Uterus (tissue), 3 donors: ENCODE measurements at regions not wholly inside any gene's neighbourhood (a gene's known extent, or its start where the extent isn't known, plus 50 kb on each side); places are given as distances from the start of the nearest gene placed in this dataset.
"Not testable (repeated sequence)": the region's sequence is repeated elsewhere in the genome, so short reads cannot be mapped to it uniquely, and the experiment has no call there.

Source experiments
- DNase-seq, 2 donors: peaks; one replicate each; pipeline ENCODE4 v3.0.0-alpha.2; 2019 to 2020
- H3K27ac ChIP-seq, 2 donors: fragments of 200-600 bp; sonication (generic); 1 replicate in 1 of 2; 2 replicates in 1 of 2; pipeline ENCODE4 v1.5.1; 2016 to 2018
- H3K27me3 ChIP-seq, 2 donors: fragments of 200-600 bp; sonication (generic); one replicate each; pipeline ENCODE4 v1.5.1; 2018 to 2019; ENCODE audit warnings: control low read depth in 1 of 2
- H3K36me3 ChIP-seq, 2 donors: fragments of 200-600 bp; sonication (generic); one replicate each; pipeline ENCODE4 v1.5.1; 2019; ENCODE audit warnings: control low read depth in 1 of 2
- H3K4me1 ChIP-seq, 2 donors: fragments of 200-600 bp; sonication (generic); one replicate each; pipeline ENCODE4 v1.5.1; 2018 to 2019; ENCODE audit warnings: control low read depth in 1 of 2
- H3K4me3 ChIP-seq, 2 donors: fragments of 200-600 bp; sonication (generic); 1 replicate in 1 of 2; 2 replicates in 1 of 2; pipeline ENCODE4 v1.5.1; 2018 to 2019; ENCODE audit warnings: mild to moderate bottlenecking in 1 of 2
- H3K9me3 ChIP-seq, 2 donors: fragments of 200-600 bp; sonication (generic); one replicate each; pipeline ENCODE4 v1.5.1; 2019; ENCODE audit warnings: control low read depth in 1 of 2
- POLR2A ChIP-seq, 2 donors: fragments of 450-650 bp; IDR thresholded peaks; one replicate each; pipeline ENCODE4 v1.6.1; 2016; ENCODE audit warnings: antibody characterized with exemption in 2 of 2, mild to moderate bottlenecking in 1 of 2, moderate library complexity in 1 of 2
- intact Hi-C: fragments of 100-400 bp; cut with DNase I; formaldehyde crosslinking; loops from one replicate; pipeline ENCODE4 v1.15.1; 2023; ENCODE audit warnings: low total_unique reads
- TF ChIP-seq, protein P1 (sequence below), 4 experiments: fragments of 200-600 bp in 2 of 4; fragments of 450-650 bp in 2 of 4; sonication (generic) in 2 of 4; IDR thresholded peaks; one replicate each; pipeline ENCODE4 v1.5.1; 2016 to 2019; ENCODE audit warnings: antibody characterized with exemption in 4 of 4, mild to moderate bottlenecking in 2 of 4, moderate library complexity in 1 of 4
- donor health status: DM: yes; HTN: yes; CAD: no.

DNA sequence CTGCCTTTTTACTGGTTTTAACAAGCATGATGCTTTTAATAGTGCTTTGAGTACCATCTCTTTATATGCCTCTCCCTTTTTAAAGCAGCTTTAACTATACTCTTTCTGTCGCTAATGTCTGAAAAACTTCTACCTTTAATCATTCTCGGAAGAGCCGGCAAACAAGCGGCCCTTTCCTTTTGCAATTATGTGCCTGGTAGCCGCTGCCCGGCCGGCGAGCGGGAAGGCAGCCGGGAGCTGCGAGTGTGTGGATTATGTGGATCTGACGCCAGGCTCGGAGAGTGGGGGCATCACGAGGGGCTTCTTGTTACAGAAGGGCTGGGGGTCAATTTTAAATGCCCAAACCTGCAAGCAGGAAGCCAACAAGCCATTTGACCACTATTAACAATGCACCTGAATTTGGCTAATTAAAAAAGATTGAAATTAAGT, 120.9 kb downstream of the BUB3 start:
- TF ChIP-seq POLR2A (IDR thresholded peaks at IDR 0.05) = no peak
- TF ChIP-seq, protein P1, sequence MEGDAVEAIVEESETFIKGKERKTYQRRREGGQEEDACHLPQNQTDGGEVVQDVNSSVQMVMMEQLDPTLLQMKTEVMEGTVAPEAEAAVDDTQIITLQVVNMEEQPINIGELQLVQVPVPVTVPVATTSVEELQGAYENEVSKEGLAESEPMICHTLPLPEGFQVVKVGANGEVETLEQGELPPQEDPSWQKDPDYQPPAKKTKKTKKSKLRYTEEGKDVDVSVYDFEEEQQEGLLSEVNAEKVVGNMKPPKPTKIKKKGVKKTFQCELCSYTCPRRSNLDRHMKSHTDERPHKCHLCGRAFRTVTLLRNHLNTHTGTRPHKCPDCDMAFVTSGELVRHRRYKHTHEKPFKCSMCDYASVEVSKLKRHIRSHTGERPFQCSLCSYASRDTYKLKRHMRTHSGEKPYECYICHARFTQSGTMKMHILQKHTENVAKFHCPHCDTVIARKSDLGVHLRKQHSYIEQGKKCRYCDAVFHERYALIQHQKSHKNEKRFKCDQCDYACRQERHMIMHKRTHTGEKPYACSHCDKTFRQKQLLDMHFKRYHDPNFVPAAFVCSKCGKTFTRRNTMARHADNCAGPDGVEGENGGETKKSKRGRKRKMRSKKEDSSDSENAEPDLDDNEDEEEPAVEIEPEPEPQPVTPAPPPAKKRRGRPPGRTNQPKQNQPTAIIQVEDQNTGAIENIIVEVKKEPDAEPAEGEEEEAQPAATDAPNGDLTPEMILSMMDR (IDR thresholded peaks at IDR 0.05) = no peak
- Histone ChIP-seq H3K27ac (no peak overlapping the region), H3K4me1 (no peaks in the 10 kb centered on the region), H3K36me3 (no peaks in the 10 kb centered on the region), H3K27me3 (no peaks in the 10 kb centered on the region), H3K9me3 (no peaks in the 10 kb centered on the region), H3K4me3 (no peak overlapping the region)
- intact Hi-C loops = no loop called here
- no peak for DNase-seq

DNA sequence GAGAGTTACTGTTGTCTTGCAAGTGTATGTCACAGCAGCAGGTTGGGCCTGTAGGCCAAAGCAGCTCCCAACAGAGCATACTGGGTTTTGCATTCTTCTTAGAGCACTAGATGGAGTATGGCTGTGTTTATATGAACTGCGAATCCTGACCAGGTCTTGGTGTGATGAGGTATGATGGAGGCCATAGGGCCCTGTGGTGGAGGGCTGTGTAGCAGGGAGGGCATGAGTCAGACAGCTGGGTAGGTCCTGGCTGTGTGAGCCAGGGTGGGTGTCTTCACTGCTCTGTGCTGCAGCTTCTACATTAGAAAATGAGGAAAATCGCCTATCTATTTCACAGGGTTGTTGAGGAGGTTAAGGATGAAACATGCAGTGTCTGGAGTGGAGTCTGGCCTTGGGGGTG, 124.2 kb downstream of the BUB3 start:
- no peak for DNase-seq
- no peaks in the 10 kb centered on the region for H3K36me3 ChIP-seq
- no peaks in the 10 kb centered on the region for H3K4me1 ChIP-seq
- no peak overlapping the region for H3K4me3 ChIP-seq
- H3K27ac ChIP-seq = no peak overlapping the region
- TF ChIP-seq, protein P1 (IDR thresholded peaks at IDR 0.05) = no peak
- TF ChIP-seq POLR2A (IDR thresholded peaks at IDR 0.05) = no peak
- H3K27me3 ChIP-seq = no peaks in the 10 kb centered on the region
- intact Hi-C loops = no loop called here
- H3K9me3 ChIP-seq = no peaks in the 10 kb centered on the region

DNA sequence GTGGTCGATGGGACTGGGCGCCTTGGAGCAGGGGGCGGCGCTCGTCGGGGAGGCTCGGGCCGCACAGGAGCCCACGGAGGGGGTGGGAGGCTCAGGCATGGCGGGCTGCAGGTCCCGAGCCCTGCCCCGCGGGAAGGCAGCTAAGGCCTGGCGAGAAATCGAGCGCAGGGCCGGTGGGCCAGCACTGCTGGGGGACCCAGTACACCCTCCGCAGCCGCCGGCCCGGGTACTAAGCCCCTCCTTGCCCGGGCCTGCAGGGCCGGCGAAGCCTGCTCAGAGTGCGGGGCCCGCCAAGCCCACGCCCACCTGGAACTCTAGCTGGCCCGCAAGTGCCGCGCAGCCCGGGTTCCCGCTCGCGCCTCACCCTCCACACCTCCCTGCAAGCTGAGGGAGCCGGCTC, 129.2 kb downstream of the BUB3 start:
- H3K27ac ChIP-seq, H3K4me3 ChIP-seq, DNase-seq: not testable (repeated sequence)

DNA sequence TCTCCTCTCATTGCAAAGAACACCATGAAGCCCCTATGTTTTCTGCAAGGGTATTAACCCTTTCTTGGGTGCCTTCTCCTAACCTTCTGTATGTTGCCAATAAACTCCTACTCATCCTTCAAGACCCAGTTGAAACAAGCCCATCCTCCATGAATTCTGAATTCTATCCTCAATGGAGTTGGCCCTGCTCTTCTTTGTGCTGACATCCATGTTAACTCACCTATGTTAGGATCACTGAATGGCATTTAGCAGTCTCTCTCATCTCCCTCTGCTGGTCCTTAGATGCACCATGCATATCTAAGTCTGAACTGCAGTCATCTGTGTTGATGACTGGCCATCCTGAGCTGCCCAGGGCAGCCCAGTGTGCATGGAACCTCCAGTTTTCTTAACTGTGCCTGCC, 129.8 kb downstream of the BUB3 start:
- Histone ChIP-seq H3K36me3 (no peaks in the 10 kb centered on the region), H3K4me1 (no peaks in the 10 kb centered on the region), H3K4me3 (no peak overlapping the region), H3K27me3 (no peaks in the 10 kb centered on the region), H3K9me3 (no peaks in the 10 kb centered on the region), H3K27ac (no peak overlapping the region)
- DNase-seq = no peak
- TF ChIP-seq, protein P1 (IDR thresholded peaks at IDR 0.05) = no peak
- no peak for TF ChIP-seq POLR2A (IDR thresholded peaks at IDR 0.05)
- intact Hi-C loops = no loop called here

More for the DNA sequence above, 129.2 kb downstream of the BUB3 start:
- H3K36me3 ChIP-seq, intact Hi-C loops, H3K4me1 ChIP-seq, H3K27me3 ChIP-seq, H3K9me3 ChIP-seq: not testable (repeated sequence)

DNA sequence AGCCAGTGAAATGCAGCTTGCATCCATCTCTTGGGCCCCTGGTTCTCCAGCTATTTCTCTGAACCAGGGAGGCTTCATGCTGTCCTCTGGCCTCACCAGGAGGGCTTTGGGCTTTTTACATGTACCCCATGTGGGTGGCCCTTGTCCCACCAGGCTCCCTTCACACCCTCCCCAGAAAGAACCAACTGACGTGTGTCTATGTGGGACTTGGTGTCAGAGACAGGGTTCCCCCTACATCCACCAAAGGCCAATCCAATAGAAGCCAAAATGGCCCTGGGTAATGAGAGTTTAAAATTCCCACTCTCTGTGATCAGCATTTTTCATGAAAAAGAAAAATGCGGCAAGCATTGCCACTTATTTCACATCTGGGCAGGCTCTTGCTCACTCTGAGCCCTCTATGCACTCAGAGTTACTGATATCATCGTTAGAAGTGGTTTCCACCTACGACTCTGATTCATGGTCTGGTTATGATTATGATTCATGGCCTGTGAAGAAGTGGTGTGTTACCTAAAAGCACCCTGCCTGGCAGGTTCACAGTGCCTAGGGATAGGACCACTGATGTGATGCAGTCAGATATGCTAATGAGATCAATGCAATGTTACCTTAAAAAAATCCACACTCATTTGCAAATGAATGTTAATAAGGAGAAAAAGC, 133.5 kb downstream of the BUB3 start:
- no peak for DNase-seq
- Histone ChIP-seq H3K4me1 (no peaks in the 10 kb centered on the region), H3K9me3 (no peaks in the 10 kb centered on the region), H3K27ac (no peak overlapping the region), H3K36me3 (no peaks in the 10 kb centered on the region), H3K4me3 (no peak overlapping the region), H3K27me3 (no peaks in the 10 kb centered on the region)
- intact Hi-C loops = no loop called here
- TF ChIP-seq, protein P1 (IDR thresholded peaks at IDR 0.05) = no peak
- no peak for TF ChIP-seq POLR2A (IDR thresholded peaks at IDR 0.05)

DNA sequence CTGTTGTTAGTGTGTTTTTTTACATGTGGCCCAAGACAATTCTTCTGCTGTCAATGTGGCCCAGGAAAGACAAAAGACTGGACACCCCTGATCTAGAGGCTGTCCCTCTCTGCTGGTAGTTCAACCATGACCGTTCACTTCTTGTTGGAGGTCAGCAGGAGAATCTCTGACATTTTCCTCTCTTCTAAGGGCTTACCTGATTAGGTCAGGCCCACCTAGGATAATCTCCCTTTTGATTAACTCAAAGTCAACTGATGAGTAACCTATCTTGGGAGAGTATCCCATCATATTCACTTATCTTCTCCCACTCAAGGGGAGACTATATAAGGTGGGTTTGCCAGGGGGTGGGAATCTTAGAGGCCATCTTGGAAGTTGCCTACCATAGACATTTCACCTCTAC, 135.2 kb downstream of the BUB3 start:
- Histone ChIP-seq H3K27me3 (no peaks in the 10 kb centered on the region), H3K4me3 (no peak overlapping the region), H3K36me3 (no peaks in the 10 kb centered on the region), H3K9me3 (no peaks in the 10 kb centered on the region), H3K27ac (no peak overlapping the region), H3K4me1 (no peaks in the 10 kb centered on the region)
- intact Hi-C loops = no loop called here
- TF ChIP-seq POLR2A (IDR thresholded peaks at IDR 0.05) = no peak
- TF ChIP-seq, protein P1 (IDR thresholded peaks at IDR 0.05) = no peak
- DNase-seq = no peak
